NCI-H2171 (cell line): ENCODE measurements at regions not wholly inside any gene's neighbourhood (a gene's known extent, or its start where the extent isn't known, plus 50 kb on each side); places are given as distances from the start of the nearest gene placed in this dataset.

Experiments
- DNase-seq: peaks from one replicate; lab custom pipeline; 2025; lab: John Stamatoyannopoulos, UW

DNA sequence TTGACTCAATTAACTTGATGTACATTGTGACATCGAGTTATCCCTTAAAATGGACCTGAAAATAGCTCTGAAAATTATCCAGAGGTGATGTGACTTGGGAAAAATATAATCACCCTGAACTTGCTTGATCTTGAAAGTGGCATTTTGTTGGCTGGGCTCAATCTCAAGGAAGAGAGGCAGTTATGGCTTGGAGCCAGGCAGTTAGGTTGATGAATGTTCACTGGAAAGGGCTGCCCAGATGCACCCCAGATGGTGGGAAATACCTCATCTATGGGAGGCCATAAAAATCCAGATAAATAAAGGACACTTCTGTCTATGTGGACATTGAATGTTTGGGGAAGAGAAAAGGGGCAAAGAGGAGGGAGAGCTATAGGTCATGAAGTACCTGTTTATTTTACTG, 55.7 kb upstream of the OR5AN1 start:
- no peak for DNase-seq

DNA sequence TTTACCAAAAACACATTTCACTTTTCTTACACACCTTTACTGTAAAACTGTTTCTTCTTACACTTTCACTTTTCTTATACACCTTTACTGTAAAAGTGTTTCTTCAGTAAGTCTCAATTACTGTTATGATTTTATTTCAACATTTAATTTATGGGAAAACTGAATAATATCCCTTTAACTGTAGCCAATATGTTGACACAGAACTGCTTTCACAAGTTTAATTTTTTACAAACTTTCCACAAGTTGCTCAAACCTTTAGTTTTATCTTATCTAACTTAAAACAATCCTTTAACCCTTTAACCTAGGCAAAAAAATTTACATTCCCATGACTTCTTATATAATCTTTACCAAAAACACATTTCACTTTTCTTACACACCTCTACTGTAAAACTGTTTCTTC, 63.3 kb upstream of the OR5AN1 start:
- DNase-seq = no peak

DNA sequence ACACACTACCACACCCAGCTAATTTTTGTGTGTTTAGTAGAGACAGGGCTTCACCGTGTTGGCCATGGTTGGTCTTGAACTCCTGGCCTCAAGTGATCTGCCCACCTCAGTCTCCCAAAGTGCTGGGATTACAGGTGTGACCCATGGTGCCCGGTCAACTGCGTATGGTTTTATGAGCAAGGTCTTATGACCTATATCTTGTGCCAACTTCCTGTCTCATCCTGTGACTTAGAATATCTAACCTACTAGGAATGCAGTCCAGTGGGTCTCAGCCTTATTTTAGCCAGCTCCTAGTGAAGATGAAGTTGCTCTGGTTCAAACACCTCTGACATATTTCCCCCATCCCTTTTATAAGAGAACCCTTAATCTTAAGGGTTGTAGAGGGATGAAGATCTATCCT, 66.1 kb upstream of the OR5AN1 start:
- no peak for DNase-seq

DNA sequence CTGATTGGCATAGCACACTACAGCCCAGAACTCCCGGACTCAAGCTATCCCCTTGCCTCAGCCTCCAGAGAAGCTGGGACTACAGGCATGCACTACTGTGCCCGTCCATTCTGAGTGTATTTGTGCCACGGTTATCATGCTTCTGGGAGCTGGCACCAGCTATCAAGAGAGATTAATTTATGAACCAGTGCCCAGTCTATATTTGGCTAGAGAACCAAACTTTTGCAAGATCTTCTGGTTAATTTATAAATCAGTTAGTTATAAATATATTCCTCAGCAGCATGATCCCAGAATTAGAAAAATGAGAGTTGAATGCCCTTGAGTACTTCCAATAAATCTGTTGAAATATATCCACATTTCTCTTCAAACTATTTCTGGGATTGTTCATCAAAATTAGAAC, 67.5 kb upstream of the OR5AN1 start:
- DNase-seq = no peak

DNA sequence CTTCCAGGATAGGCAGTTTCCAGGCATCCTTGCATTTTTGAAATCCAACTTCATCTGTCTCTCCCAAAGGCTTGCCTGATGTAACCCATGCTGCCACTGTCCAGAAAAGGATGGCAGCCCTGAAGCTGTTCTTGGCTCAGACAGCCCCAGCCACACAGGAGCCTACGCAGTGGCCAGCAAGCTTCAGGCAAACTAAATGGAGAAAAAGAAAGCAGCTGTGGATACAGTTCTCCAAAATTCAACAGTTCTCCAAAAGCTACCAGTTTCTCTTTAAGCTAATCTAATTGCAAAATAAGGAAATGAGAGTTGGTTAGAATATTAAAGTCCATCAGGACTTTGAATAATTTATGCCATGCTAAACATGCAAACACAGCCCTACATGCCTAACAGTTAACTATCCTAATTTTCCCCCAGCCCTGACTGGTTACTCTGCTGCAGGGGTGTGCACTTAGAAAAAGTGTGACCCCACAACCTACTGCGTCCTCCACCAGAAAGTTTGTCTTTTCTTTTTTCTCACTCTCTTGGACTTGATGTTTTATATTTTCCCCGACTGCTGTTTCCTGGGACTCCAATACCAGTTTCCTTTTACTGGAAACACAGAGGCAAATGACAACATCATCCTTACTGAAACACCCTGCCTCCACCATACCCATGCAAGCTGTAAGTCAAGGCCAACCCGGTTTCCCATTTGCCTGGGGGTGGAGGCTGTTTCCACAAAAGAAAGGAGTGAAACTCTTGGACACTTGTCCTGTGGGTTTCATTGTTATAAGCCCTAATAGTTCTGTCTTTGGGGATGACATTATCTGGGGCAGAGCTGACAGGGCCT, 69.1 kb upstream of the OR5AN1 start:
- DNase-seq = no peak

DNA sequence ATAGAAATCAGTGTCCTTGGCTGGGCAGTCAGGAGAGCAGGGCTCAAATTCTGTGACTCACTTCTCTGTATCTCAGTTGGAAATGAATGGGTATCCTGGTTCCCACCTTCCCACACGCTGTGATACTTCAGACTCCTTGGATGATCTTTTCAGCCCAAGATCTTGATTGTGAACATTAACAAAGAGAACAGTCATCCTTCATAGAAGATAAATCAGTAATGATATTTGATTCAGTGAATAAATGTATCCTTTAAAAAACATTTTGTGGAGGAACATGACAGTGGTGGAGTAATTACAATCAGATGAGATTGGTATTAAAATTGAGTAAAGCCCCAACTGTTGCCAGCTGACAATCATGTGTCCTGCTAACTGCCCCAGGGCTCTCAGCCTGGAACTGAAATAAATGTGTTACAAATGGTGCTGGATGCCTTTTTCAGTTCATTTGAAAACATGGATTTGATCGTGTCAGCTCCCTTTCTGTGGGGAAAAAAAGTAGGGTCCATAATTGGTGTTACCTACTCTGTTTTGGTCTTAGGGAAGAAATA, 72.9 kb upstream of the OR5AN1 start:
- no peak for DNase-seq

DNA sequence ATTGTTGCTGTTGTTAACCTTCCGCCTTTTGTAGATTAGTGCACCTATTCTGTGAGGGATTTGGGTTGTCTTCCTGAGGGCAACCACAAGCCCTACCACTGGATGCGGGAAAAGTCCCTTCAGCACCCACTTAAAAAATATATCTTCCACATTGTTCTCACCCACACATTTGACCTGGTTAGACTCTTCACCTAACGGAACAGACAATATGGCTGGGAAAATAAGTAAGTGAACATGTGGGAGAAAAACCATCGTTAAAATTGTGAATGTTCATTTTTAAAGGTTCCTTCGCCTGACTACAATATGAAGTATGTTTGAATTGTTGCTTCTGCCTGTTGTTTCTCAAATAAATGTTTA, 72.0 kb upstream of the MPEG1 start:
- DNase-seq = no peak

DNA sequence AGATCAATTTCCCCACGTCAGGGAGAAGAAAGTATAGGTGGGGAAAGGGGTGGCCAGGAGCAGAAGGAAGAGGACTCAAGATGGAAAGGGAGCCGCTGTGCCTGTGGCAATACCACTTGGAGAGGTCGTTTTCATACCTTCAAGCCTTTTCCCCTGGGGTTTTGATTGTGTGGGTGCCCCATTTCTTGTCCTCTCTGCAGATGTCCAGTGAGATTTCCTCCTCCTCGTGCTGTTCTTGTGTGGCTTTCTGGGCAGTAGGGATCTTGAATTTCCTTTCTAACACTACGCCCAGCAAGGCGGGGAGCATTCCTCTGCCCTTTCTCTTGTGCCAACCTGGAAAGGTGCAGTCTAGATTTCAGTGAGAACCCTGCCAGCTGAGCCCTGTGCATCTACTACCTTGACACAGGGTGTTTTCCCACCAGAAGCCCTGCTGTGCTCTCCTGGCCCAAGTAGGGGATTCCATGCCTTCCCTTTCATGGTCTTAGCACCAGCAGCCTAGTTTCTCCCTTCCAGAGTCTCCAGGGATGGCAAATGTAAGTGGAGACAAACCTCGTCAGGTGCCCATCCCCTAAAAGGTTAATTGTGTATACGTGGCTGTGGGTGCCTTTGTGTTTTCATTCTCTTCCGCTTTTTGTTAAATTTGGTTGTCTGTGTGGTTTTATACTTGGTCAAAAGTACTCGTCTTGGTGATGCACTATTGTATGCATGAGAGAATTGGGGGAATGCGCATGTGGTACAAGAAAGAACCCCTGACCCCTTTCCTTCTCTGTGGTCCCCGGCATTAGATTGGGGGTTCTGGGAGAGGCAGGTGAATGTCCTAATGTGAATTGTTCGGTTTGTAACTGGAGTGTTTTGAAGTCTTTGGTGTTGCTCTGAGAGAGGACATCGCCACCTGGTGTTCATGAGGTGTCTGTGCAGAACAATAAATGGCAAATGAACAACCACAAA, 71.4 kb upstream of the MPEG1 start:
- DNase-seq = peak; percentile 3

DNA sequence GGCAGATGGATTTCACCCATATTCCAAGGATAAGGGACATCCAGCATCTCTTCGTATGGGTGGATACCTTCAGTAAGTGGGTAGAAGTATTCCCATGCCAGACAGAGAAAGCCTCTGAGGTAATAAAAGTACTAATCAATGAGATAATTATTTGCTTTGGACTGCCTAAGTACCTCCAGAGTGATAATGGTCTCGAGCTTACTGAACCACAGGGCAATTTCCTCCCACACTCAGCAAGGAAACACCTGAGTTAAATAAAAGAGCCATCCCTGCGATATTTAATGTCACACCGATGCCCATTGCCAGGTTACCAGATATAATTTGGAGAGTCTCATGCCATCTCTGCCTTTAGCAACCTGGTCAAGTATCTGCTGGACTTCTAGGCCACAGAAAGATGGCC, 70.6 kb upstream of the MPEG1 start:
- DNase-seq = no peak

DNA sequence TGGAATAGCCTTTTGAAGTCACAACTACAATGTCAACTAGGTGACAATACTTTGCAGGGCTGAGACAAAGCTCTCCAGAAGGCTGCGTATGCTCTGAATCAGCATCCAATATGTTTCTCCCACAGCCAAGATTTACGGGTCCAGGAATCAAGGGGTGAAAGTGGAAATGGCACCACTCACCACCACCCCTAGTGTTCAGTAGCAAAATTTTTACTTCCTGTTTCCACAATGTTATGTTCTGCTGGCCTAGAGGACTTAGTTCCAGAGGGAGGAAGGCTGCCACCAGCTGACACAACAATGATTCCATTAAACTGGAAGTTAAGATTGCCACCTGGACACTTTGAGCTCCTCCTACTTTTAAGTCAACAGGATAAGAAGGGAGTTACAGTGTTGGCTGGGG, 68.5 kb upstream of the MPEG1 start:
- DNase-seq = no peak

DNA sequence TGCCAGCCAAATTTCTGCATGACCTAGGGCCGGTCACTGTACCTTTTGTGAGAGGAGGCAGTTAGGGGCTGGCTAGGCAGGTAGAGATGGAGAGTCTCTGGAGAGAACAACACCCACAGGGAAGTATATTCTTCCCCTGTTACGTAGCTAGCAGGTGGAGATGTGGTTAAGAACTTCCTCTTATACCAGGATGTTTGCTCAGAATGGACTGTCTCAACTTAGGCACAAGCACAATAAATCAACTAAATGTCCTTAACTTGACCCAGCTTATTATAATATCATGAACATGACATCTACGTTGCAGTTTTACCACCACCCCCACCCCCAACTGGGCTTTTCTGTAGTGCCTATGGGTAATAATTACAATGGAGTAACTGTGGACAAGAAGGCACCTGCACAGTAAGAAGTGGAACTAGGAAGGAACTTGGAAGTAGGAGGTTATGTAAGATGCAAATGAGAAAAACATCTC, 60.7 kb upstream of the MPEG1 start:
- no peak for DNase-seq

DNA sequence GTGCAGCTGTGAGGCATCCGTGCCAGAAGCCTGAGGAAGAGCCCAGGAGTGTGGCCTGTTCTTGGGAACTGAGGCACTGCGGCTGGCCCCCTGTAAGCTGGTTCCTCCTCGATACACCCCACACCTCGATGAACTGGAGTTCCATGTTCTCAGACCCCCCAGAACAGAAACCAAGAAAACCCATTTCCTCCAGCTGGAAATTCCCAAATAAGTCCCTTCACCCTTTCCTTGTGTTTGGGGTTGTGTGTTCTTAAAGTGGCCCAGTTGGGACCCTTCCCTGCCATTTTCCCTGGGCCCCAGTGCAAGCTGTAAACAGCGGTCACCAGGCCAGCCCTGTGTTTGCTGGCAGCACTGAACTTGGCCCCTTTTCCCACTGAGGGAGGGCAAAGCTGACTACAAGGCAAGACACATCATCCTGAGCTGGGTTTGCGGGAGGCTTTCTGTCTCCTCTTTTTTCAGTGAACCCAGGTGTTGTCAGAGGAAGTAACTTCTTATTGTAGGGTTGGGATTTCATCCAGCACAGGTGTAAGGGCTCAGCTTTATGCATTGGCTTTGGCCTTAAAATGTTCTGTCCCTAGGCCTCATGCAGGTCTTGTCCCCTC, 60.1 kb upstream of the MPEG1 start:
- DNase-seq = no peak

DNA sequence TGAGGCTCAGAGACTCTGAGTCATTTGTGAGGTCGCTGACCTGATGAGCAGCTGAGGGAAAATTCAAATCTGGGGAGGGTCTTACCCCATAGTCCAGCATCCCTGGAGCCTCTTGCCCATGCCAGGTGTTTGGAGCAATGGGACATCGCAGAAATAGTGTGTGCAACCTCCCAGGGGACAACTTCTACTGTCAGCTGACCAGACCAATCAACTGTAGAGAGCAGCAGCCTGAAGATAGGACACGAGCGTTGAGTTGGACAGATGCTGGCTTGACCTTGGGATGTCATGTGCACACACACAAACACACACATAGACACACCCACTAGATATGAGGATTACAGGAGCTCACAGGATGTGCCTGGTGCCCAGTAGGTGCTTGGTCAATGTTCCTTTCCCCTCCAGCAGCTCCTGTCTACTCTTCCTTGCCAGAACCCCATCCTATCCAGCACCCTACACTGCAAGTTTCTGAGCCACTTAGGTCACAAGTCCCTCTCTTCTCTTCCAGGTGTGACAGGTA, 59.1 kb upstream of the MPEG1 start:
- no peak for DNase-seq

DNA sequence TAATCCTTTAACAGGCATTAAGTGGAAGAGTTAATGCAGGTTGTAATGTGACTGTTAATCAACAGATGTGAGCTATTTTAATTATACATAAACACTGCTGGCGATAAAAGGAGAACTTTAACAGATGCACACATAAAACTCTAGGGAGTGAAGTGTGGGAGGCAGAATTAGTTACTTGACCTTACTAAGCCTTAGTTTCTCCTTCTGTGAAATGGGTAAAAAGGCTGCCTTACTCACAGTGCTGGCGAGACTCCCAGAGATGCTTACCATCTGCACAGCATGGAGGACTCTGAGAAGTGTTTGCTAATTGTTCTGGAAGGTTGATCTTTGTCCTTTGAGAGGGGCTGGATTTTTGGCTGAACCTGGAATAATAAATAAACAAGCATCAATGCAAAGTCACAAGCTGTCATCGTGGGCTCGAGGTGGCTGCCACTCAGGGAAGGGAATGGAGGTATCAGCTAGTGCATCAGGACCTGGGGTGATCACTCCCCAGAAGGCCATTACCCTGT, 58.6 kb upstream of the MPEG1 start:
- DNase-seq = no peak

DNA sequence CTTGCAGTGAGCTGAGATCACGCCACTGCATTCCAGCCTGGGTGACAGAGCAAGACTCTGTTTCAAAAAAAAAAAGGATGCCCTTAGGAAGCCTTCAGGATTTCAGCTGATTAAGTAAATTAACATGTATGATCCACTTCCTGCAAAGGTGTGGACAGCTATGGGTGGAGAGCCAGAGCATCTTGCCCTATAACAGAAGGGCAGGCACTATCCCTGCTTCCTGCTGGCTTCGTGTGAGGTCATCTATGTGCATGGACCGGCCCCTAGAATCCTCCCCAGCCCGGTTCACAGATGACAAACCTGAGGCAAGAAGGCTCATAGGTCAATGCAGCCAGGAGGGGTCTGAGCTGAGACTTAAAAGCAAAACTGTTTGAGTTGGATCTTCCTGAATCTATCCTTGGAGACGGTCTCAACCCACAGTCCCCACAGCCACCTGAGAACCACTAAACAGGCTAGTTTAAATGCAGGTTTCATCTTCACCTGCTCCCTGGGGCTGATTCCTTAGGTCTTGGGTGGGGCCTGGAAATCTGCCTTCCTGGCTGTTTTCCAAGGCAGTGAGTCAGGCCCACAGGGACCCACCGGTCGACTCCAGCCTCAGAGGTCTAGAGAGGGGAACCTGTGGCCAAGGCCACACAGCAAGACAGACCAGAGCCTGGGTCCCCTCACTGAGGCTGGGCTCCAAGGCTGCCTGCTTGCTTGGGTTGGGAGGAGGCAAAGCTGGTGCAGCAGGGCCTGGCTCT, 55.2 kb upstream of the MPEG1 start:
- no peak for DNase-seq

DNA sequence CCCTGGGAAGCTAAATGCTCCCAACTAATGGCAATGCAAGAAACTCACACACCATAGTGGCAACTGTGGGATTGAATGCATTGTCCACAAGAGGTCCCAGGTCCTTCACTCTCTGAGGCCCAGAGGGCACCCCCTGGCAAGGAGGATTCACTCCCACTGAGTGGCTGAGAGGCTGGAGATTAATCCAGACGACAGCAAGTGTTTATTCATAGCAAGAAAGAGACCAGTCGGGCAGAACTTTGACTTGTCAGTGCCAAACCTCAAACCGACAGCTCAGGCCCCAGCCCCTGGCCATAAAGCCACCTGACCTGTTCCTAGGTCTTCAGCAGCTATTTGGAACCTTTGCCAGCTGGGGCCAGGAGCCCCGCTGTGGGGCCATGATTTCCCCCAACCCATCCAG, 54.5 kb upstream of the MPEG1 start:
- no peak for DNase-seq

DNA sequence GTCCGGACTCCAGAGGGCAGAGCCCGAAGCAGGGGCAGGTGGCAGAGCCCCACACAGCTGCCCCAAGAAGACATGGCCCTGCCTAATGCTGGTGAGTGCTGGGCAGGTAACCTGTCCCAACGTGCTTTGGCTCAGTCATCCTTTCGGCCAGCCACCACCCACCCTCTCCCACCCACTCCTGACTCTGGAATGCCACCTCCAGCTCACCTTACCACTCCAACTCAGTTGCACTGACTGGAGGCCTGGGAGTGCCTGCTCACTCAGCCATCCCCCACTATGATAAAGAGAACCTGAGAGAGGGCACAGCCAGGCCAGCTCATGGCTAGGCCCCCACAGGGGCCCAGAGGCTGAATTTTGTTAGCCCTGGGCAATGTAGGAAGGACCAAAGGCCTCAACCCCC, 53.8 kb upstream of the MPEG1 start:
- DNase-seq = no peak

DNA sequence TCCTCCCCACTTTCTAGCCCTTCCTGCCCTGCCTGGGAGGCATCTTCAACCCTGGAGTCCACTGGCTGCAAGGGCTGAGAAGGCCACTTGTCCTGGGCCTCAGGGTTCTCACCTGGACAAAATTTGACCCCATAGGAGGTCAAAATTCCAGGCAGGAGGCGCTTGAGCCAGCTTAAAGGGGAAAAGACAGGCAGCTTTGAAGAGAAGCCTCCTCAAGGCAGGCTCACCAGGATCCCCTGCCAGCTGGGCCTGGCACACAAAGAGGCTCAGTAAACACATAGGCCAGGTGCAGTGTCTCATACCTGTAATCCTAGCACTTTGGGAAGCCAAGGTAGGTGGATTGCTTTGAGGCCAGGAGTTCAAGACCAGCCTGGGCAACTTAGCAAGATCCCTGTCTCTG, 53.0 kb upstream of the MPEG1 start:
- no peak for DNase-seq

DNA sequence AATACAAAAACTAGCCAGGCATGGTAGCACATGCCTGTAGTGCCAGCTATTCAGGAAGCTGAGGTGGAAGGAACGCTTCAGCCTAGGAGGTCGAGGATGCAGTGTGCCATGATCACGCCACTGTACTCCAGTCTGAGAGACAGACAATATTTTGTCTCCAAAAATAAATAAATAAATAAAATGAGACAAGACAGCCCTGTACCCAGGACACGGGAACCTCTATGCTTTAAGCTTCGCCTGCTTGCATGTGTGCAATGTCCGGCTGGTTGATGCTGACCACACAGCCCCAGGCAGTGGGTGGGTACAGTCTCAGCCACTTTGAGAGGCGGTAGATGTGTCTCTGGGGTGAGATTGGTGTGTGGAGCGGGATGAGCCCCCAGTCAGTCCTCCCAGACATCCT, 52.0 kb upstream of the MPEG1 start:
- DNase-seq = no peak

DNA sequence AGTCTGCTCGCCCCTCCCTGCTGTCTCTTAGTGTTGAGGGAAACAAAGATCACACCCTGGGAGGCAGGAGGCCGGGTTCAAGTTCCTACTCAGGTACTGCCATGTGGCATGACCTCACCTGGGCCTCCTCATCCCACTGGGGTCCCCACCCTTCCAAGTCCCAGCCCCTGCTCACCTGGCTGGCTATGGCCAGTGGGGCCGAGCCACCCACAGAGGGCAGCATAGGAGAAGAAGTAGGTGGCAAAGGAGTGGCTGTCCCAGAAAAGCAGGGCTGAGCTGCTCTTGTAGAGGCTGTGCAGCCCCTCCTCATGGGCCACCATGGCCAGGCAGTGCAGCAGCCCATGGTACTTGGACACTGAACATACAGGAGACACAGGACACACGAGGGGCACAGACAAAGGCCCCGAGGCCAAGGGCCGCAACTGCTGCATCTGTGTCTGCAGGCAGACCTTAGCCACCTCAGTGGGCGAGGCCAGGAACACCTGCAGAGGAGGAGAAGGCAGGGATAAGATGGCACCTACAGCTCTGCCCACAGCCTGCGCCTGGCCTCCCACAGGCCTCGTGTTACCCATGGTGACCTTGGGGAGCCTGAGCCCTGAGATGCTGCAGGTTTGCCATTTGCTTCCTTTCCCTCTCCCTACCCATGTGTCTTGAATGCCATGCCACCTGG, 50.6 kb upstream of the MPEG1 start:
- no peak for DNase-seq
